ENCODE measurements at regions not wholly inside any gene's neighbourhood (a gene's known extent, or its start where the extent isn't known, plus 50 kb on each side); places are given as distances from the start of the nearest gene placed in this dataset.

DNA sequence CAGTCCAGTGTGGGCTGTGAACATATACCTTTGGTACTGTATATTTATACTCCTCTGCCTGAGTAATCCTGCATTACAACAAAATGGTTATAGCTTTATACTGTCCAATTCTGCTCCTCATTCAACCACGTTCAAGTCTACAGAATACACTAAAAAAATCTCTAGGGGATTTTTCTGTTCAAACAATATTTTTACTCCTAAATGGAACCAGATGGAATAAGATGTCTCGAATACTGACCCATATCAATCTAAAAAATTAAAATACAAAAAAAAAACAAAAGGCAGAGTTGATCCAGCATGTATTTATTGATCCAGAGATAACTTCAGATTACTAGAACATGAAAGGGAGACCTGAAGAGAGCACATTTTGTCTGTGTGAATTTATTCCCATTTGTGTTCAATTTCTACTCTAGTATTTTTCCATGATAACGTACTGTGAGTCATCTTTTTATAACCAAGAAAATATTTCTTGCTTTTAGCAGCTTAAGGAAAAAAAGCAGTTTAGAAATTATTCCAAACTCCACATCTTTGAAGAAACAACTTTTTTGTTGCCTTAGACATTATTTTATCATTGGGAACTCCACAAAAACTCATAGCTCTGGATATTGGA is 910.7 kb downstream of the TBL1XR1 start (continued):
- TF ChIP-seq, protein P1, sequence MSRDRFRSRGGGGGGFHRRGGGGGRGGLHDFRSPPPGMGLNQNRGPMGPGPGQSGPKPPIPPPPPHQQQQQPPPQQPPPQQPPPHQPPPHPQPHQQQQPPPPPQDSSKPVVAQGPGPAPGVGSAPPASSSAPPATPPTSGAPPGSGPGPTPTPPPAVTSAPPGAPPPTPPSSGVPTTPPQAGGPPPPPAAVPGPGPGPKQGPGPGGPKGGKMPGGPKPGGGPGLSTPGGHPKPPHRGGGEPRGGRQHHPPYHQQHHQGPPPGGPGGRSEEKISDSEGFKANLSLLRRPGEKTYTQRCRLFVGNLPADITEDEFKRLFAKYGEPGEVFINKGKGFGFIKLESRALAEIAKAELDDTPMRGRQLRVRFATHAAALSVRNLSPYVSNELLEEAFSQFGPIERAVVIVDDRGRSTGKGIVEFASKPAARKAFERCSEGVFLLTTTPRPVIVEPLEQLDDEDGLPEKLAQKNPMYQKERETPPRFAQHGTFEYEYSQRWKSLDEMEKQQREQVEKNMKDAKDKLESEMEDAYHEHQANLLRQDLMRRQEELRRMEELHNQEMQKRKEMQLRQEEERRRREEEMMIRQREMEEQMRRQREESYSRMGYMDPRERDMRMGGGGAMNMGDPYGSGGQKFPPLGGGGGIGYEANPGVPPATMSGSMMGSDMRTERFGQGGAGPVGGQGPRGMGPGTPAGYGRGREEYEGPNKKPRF (IDR thresholded peaks at IDR 0.05; ENCODE audit: low read depth, low read length), result no peak
- TF ChIP-seq ARNT (IDR thresholded peaks at IDR 0.05), result no peak
- no peak for TF ChIP-seq PYGO2 (tag; IDR thresholded peaks at IDR 0.05)
- TF ChIP-seq ZFPM2 (CRISPR knock-in tag; IDR thresholded peaks at IDR 0.05), result no peak
- TF ChIP-seq, protein P2, sequence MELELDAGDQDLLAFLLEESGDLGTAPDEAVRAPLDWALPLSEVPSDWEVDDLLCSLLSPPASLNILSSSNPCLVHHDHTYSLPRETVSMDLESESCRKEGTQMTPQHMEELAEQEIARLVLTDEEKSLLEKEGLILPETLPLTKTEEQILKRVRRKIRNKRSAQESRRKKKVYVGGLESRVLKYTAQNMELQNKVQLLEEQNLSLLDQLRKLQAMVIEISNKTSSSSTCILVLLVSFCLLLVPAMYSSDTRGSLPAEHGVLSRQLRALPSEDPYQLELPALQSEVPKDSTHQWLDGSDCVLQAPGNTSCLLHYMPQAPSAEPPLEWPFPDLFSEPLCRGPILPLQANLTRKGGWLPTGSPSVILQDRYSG (tag; conservative IDR thresholded peaks at IDR 0.05; ENCODE audit: low read depth), result no peak
- no peak for TF ChIP-seq DIDO1 (tag; IDR thresholded peaks at IDR 0.05; ENCODE audit: low read depth)
- TF ChIP-seq KDM5B (IDR thresholded peaks at IDR 0.05; ENCODE audit: insufficient replicate concordance, low read depth, low read length), result no peak

DNA sequence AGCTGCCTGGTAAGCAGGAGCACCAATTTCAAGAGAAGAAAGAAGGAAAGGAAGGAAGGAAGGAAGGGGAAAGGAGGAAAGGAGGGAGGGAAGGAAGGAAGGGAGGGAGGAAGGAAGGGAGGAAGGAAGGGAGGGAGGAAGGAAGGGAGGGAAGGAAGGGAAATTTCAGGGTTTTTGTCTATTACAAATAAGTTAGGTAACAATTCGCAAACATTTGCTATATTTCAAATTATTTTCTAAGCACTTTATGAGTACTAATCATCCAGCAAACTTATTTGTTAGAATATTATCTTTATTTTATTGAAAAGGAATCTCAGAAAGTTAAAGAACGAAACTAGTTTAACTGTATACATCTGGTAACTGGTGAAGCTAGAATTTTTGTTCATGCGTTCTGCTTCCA is 921.7 kb downstream of the TBL1XR1 start:
- no peak for TF ChIP-seq ZNF766 (CRISPR knock-in tag; conservative IDR thresholded peaks at IDR 0.05)
- TF ChIP-seq PCBP2 (IDR thresholded peaks at IDR 0.05; ENCODE audit: low read depth, low read length, poor library complexity, severe bottlenecking), result peak; percentile 54
- H3K4me2 ChIP-seq (ENCODE audit: insufficient read depth, low read length), result no peak overlapping the region

More for the DNA sequence above, 921.7 kb downstream of the TBL1XR1 start:
- POLR2A ChIA-PET, result no interaction called here
- H3K27ac ChIP-seq (ENCODE audit: extremely low read depth, low read depth, low read length), result no peak overlapping the region
- in situ Hi-C loops (cut with MboI), result no loop called here
- CTCF ChIA-PET (ENCODE audit: low intra/inter-chr PET ratio), result no interaction called here
- H3K9ac ChIP-seq (ENCODE audit: insufficient read depth in 1 of 2, low read depth in 2 of 2, low read length in 2 of 2), result no peak overlapping the region
- no peaks in the 10 kb centered on the region for H3K36me3 ChIP-seq (ENCODE audit: control insufficient read depth, insufficient read depth, low read length)
- no peaks in the 10 kb centered on the region for H3K4me1 ChIP-seq (replicated peaks in 1 of 2; ENCODE audit: control insufficient read depth in 2 of 2, insufficient read depth in 2 of 2, low read length in 2 of 2)
- FAIRE-seq (no peak), DNase-seq (ENCODE audit: extremely low read depth in 1 of 4, low spot score in 3 of 4) (no peak), ATAC-seq (no peak)
- no peak overlapping the region for H3K4me3 ChIP-seq
- H2AFZ ChIP-seq (ENCODE audit: low read depth, low read length), result no peak overlapping the region
- 0% methylated on average over 3 of the region's 3 CpGs for WGBS (ENCODE audit: insufficient coverage, low coverage, missing lambda C conversion rate)
- intact Hi-C loops (cut with micrococcal nuclease), result no loop called here
- H3K79me2 ChIP-seq (ENCODE audit: control insufficient read depth, insufficient read depth, low read length), result no peaks in the 10 kb centered on the region
- no peaks in the 10 kb centered on the region for H3K27me3 ChIP-seq (ENCODE audit: control insufficient read depth in 2 of 2, insufficient read depth in 2 of 2, low read length in 2 of 2)
- no peaks in the 10 kb centered on the region for H3K9me1 ChIP-seq (ENCODE audit: control insufficient read depth, insufficient read depth, low read length)
- no peaks in the 10 kb centered on the region for H4K20me1 ChIP-seq (replicated peaks; ENCODE audit: control insufficient read depth, insufficient read depth, low read length)
- no TSS peak for BruUV-seq (replicated peaks)
- H3K9me3 ChIP-seq (replicated peaks; ENCODE audit: control insufficient read depth, insufficient read depth, low read depth, low read length), result no peaks in the 10 kb centered on the region; the same call in 1 of the 2 replicates

Data from K562 (cell line).